Neural progenitor cell (in vitro differentiated cells): ENCODE measurements at regions not wholly inside any gene's neighbourhood (a gene's known extent, or its start where the extent isn't known, plus 50 kb on each side); places are given as distances from the start of the nearest gene placed in this dataset.

ENCODE experiments used
- EZH2 ChIP-seq: fragments of 200-600 bp; sonication (generic); IDR thresholded peaks from 2 replicates; pipeline ENCODE4 v1.6.1; 2017; ENCODE audit warnings: antibody characterized with exemption, mild to moderate bottlenecking, moderate library complexity
- EZH2phosphoT487 ChIP-seq: fragments of 200-600 bp; sonication (generic); IDR thresholded peaks from 2 replicates; pipeline ENCODE4 v1.6.1; 2017; ENCODE audit warnings: antibody characterized with exemption
- TF ChIP-seq, protein P1 (sequence below): fragments of 200-600 bp; sonication (generic); IDR thresholded peaks from 2 replicates; pipeline ENCODE4 v1.5.1; 2017; ENCODE audit warnings: antibody characterized with exemption, mild to moderate bottlenecking

DNA sequence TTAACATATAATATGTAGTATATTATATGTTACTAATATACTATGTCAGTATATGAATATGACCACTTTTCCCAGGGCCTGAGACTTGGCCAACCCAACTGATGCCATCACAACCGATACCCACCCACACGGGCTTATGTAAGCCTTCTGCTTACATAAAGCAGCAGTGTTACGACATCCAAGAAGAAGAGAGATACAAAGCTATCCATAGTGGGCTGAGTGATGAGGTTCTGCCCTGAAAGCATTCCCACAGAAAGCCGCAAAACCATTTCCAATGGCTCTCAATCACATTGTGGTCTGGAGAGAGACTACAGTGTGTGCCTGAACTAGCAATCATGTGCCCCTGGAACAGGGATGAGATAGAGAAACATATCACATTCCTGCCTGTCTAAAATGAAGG, 177.9 kb downstream of the PLOD2 start:
- TF ChIP-seq, protein P1, sequence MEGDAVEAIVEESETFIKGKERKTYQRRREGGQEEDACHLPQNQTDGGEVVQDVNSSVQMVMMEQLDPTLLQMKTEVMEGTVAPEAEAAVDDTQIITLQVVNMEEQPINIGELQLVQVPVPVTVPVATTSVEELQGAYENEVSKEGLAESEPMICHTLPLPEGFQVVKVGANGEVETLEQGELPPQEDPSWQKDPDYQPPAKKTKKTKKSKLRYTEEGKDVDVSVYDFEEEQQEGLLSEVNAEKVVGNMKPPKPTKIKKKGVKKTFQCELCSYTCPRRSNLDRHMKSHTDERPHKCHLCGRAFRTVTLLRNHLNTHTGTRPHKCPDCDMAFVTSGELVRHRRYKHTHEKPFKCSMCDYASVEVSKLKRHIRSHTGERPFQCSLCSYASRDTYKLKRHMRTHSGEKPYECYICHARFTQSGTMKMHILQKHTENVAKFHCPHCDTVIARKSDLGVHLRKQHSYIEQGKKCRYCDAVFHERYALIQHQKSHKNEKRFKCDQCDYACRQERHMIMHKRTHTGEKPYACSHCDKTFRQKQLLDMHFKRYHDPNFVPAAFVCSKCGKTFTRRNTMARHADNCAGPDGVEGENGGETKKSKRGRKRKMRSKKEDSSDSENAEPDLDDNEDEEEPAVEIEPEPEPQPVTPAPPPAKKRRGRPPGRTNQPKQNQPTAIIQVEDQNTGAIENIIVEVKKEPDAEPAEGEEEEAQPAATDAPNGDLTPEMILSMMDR, result no peak
- no peak for TF ChIP-seq EZH2
- no peak for TF ChIP-seq EZH2phosphoT487
